K562 (cell line): ENCODE measurements at regions not wholly inside any gene's neighbourhood (a gene's known extent, or its start where the extent isn't known, plus 50 kb on each side); places are given as distances from the start of the nearest gene placed in this dataset.

Experiments
- ATAC-seq: fragments of 200-7000 bp; cut with Tn5 transposase; 3 replicates; pipeline ENCODE4 v1.9.1; 2020; ENCODE audit warnings: moderate library complexity
- BruUV-seq: library from RNA; stranded (reverse); fragments of 400-500 nt; replicated peaks from 2 replicates; lab custom pipeline; 2021; lab: Mats Ljungman, UMichigan
- CTCF ChIA-PET: fragments of 300-600 bp; formaldehyde crosslinking; extraction: SDS; loops from one replicate; lab custom pipeline; 2021; ENCODE audit warnings: low intra/inter-chr PET ratio; lab: Yijun Ruan, JAX
- POLR2A ChIA-PET: fragments of 300-600, 350-650 bp; sonication (Branson Sonifier 250); formaldehyde crosslinking; extraction: SDS; loops from one replicate; lab custom pipeline; 2021; ENCODE audit warnings: antibody characterized with exemption, inconsistent platforms; lab: Yijun Ruan, JAX
- DNase-seq, 4 experiments: peaks; one replicate each; pipeline versions ENCODE4 v3.0.0 to v3.0.0-alpha.2; 2011 to 2018; ENCODE audit warnings: low spot score in 3 of 4, mixed read lengths in 3 of 4; ENCODE audit errors: extremely low read depth in 1 of 4
- FAIRE-seq: peaks from 2 replicates; lab custom pipeline; 2011; peaks lifted over from hg19 to GRCh38; lab: Jason Lieb, UNC
- H2AFZ ChIP-seq: 2 replicates; pipeline ENCODE4 v1.6.0; 2011; ENCODE audit warnings: low read depth, low read length, control low read depth, inconsistent platforms
- H3K27ac ChIP-seq: fragments of 200-600 bp; 3 replicates; pipeline ENCODE4 v1.8.0; 2011; ENCODE audit warnings: low read depth, mild to moderate bottlenecking, control low read depth, inconsistent platforms, low read length, moderate library complexity, mixed read lengths; ENCODE audit errors: extremely low read depth
- H3K27me3 ChIP-seq, 2 experiments: fragments of 300-600 bp in 1 of 2; 2 replicates in 1 of 2; 3 replicates in 1 of 2; pipeline versions ENCODE4 v1.6.0 to v1.8.0; 2011; ENCODE audit warnings: inconsistent platforms in 2 of 2, low read length in 2 of 2, mild to moderate bottlenecking in 1 of 2, mixed read lengths in 1 of 2, moderate library complexity in 1 of 2; ENCODE audit not compliant: control insufficient read depth in 2 of 2, insufficient read depth in 2 of 2
- H3K36me3 ChIP-seq: fragments of 300-600 bp; 3 replicates; pipeline ENCODE4 v1.8.0; 2011; ENCODE audit warnings: mild to moderate bottlenecking, low read length, inconsistent platforms; ENCODE audit not compliant: control insufficient read depth, insufficient read depth
- H3K4me1 ChIP-seq, 2 experiments: fragments of 200-600 bp in 1 of 2; replicated peaks in 1 of 2; 2 replicates in 1 of 2; 3 replicates in 1 of 2; pipeline versions ENCODE4 v1.5.1 to v1.8.0; 2011; ENCODE audit warnings: inconsistent platforms in 2 of 2, low read length in 2 of 2, mild to moderate bottlenecking in 1 of 2, mixed read lengths in 1 of 2, moderate library complexity in 1 of 2; ENCODE audit not compliant: control insufficient read depth in 2 of 2, insufficient read depth in 2 of 2
- H3K4me2 ChIP-seq: 2 replicates; pipeline ENCODE4 v1.6.1; 2011; ENCODE audit warnings: low read length, control low read depth, inconsistent platforms, mixed read lengths; ENCODE audit not compliant: insufficient read depth
- H3K4me3 ChIP-seq: fragments of 200-600 bp; sonication (generic), shearing (Covaris generic); 2 replicates; pipeline ENCODE4 v1.5.1; 2016; ENCODE audit warnings: control low read depth, inconsistent platforms
- H3K79me2 ChIP-seq: fragments of 200-600 bp; 3 replicates; pipeline ENCODE4 v1.8.0; 2011; ENCODE audit warnings: low read length, inconsistent platforms; ENCODE audit not compliant: control insufficient read depth, insufficient read depth
- H3K9ac ChIP-seq, 2 experiments: 2 replicates each; pipeline versions ENCODE4 v1.6.0 to v1.6.1; 2011; ENCODE audit warnings: low read depth in 2 of 2, low read length in 2 of 2, control low read depth in 1 of 2, inconsistent platforms in 1 of 2, mild to moderate bottlenecking in 1 of 2, mixed read lengths in 1 of 2; ENCODE audit not compliant: insufficient read depth in 1 of 2
- H3K9me1 ChIP-seq: one replicate; pipeline ENCODE4 v1.6.0; 2011; ENCODE audit warnings: inconsistent platforms, mild to moderate bottlenecking, low read length, moderate library complexity; ENCODE audit not compliant: control insufficient read depth, insufficient read depth
- H3K9me3 ChIP-seq: replicated peaks from 2 replicates; pipeline ENCODE4 v1.5.1; 2011; ENCODE audit warnings: low read depth, low read length, inconsistent platforms; ENCODE audit not compliant: control insufficient read depth, insufficient read depth
- H4K20me1 ChIP-seq: replicated peaks from 2 replicates; pipeline ENCODE4 v1.6.1; 2011; ENCODE audit warnings: low read length, inconsistent platforms, mixed read lengths; ENCODE audit not compliant: control insufficient read depth, insufficient read depth
- CC2D1A ChIP-seq: fragments of 450-650 bp; IDR thresholded peaks from 2 replicates; pipeline ENCODE4 v1.6.1; 2017; ENCODE audit warnings: mild to moderate bottlenecking
- RBM39 ChIP-seq: fragments of 200-400 bp; formaldehyde crosslinking; optimal IDR thresholded peaks from 2 replicates; pipeline ENCODE3; 2018; ENCODE audit warnings: low read depth, low read length
- TCFL5 ChIP-seq: fragments of 250-450 bp; sonication (Bioruptor Pico); conservative IDR thresholded peaks from 2 replicates; pipeline ENCODE4 v1.6.1; 2021; ENCODE audit warnings: mild to moderate bottlenecking, moderate library complexity, matching md5 sums
- ZBTB17 ChIP-seq: fragments of 450-650 bp; formaldehyde crosslinking; IDR thresholded peaks from 2 replicates; pipeline ENCODE4 v1.4.0; 2020; ENCODE audit warnings: mild to moderate bottlenecking
- ZNF197 ChIP-seq: fragments of 200-800 bp; sonication (Bioruptor generic); IDR thresholded peaks from 2 replicates; pipeline ENCODE4 v1.6.1; 2016; ENCODE audit warnings: low read depth, missing genetic modification characterization, missing compliant biosample characterization
- ZNF354B ChIP-seq: fragments of 250-450 bp; sonication (Bioruptor Pico); IDR thresholded peaks from 2 replicates; pipeline ENCODE4 v1.4.0; 2020
- ZNF764 ChIP-seq: fragments of 250-450 bp; sonication (Bioruptor Pico); IDR thresholded peaks from 2 replicates; pipeline ENCODE4 v1.4.0; 2020; ENCODE audit warnings: low read depth, mild to moderate bottlenecking, moderate library complexity
- WGBS: fragments of 100-300 bp; shearing (Covaris generic); methylation state at CpG from one replicate; pipeline ENCODE4 v1.1.6; 2016; ENCODE audit warnings: low coverage, mixed read lengths; ENCODE audit not compliant: insufficient coverage; ENCODE audit errors: missing lambda C conversion rate; 5-methylcytosine and 5-hydroxymethylcytosine counted together
- in situ Hi-C: fragments of 300-500 bp; cut with MboI; formaldehyde crosslinking; loops from 4 replicates; pipeline ENCODE4 v1.15.0; 2018; ENCODE audit warnings: inconsistent platforms, mixed read lengths
- intact Hi-C: fragments of 100-400 bp; cut with micrococcal nuclease; formaldehyde crosslinking; loops from 2 replicates; pipeline ENCODE4 v1.14.2; 2022
- TF ChIP-seq, protein P1 (sequence below): sonication (generic); formaldehyde crosslinking; IDR thresholded peaks from 2 replicates; pipeline ENCODE4 v1.8.1; 2022; ENCODE audit warnings: missing genetic modification reagents

DNA sequence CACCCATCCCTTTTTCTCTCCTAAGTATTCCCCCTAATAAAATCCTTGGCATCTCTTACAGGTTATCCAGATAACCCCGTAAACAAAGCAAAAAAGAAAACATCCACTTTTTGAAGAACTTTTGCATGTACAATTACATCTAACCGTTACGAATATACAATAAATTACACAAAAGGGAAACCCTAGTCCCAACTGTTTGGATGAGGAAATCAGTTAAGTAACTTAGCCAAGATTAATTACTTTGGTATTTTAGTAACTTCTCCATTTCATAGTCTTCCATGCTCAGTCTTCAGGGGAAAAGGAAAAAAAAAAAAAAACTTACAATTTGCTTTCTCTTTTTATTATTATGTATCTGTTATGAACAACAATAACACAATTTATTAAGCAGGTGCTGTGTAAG is 212.9 kb downstream of the ACTL7B start (continued):
- TF ChIP-seq ZNF764 (CRISPR knock-in tag): no peak
- no peak for TF ChIP-seq CC2D1A
- TF ChIP-seq, protein P1, sequence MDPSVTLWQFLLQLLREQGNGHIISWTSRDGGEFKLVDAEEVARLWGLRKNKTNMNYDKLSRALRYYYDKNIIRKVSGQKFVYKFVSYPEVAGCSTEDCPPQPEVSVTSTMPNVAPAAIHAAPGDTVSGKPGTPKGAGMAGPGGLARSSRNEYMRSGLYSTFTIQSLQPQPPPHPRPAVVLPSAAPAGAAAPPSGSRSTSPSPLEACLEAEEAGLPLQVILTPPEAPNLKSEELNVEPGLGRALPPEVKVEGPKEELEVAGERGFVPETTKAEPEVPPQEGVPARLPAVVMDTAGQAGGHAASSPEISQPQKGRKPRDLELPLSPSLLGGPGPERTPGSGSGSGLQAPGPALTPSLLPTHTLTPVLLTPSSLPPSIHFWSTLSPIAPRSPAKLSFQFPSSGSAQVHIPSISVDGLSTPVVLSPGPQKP: no peak
- TF ChIP-seq RBM39: no peak
- TF ChIP-seq ZBTB17: no peak
- no peak for TF ChIP-seq TCFL5 (CRISPR knock-in tag)
- no peak for TF ChIP-seq ZNF354B
- TF ChIP-seq, all 486 proteins: peak for 0

DNA sequence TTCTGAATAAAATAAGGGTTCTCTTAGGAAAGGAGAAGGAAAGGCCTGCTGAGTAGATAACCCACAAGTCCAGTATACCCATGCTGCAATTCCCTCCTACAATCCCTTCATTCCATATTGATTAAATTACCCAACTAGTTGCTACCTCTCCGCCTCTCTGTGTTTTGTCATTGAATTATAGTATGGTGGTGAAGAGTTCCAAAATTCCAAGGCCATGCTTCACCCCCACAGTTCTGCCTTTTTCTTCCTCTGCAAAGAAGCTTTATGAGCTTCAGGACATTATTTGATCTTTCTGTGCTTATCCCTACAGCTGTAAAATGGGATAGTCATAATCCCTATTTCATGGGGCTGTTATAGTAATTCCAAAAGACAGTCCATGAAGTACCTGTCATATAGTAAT is 215.6 kb downstream of the ACTL7B start:
- no peak overlapping the region for H3K27ac ChIP-seq
- no peaks in the 10 kb centered on the region for H3K4me1 ChIP-seq
- H2AFZ ChIP-seq: no peak overlapping the region
- H3K9me3 ChIP-seq: no peaks in the 10 kb centered on the region
- no peak overlapping the region for H3K4me3 ChIP-seq
- no peaks in the 10 kb centered on the region for H4K20me1 ChIP-seq
- H3K9me1 ChIP-seq: no peaks in the 10 kb centered on the region
- FAIRE-seq (no peak), ATAC-seq (no peak), DNase-seq (no peak)
- H3K27me3 ChIP-seq: no peaks in the 10 kb centered on the region; a peak in 2 of 5 replicates
- no peak overlapping the region for H3K4me2 ChIP-seq
- H3K9ac ChIP-seq: no peak overlapping the region
- ChIA-PET POLR2A (interaction anchor here (0.5 kb wide), 1 partner anchor 113 kb away, joined by 3 read pairs; no protein-coding TSS in a partner anchor), CTCF (no interaction called here)
- 0% methylated on average over 1 of the region's 1 CpG for WGBS
- H3K79me2 ChIP-seq: no peaks in the 10 kb centered on the region
- intact Hi-C loops (no loop called here), in situ Hi-C loops (no loop called here)
- H3K36me3 ChIP-seq: no peaks in the 10 kb centered on the region
- no peak for TF ChIP-seq ZNF197
- BruUV-seq: no TSS peak
